Fibroblast of pulmonary artery (primary cell): ENCODE measurements at regions not wholly inside any gene's neighbourhood (a gene's known extent, or its start where the extent isn't known, plus 50 kb on each side); places are given as distances from the start of the nearest gene placed in this dataset.

Source experiments
- DNase-seq: peaks from one replicate; pipeline ENCODE4 v3.0.0-alpha.2; 2010; ENCODE audit warnings: low read depth
- H3K4me3 ChIP-seq: replicated peaks from 2 replicates; pipeline ENCODE4 v1.5.1; 2011; ENCODE audit warnings: low read depth, mild to moderate bottlenecking, control low read depth, low read length, moderate library complexity
- TF ChIP-seq, protein P1 (sequence below): IDR thresholded peaks from 2 replicates; pipeline ENCODE4 v1.5.1; 2011; ENCODE audit warnings: mild to moderate bottlenecking, control low read depth, low read length, inconsistent platforms; ENCODE audit errors: missing control alignments

GRCh38 chr18:65288908-65289307, 461.9 kb upstream of the CDH7 start:
- no peak for DNase-seq
- TF ChIP-seq, protein P1, sequence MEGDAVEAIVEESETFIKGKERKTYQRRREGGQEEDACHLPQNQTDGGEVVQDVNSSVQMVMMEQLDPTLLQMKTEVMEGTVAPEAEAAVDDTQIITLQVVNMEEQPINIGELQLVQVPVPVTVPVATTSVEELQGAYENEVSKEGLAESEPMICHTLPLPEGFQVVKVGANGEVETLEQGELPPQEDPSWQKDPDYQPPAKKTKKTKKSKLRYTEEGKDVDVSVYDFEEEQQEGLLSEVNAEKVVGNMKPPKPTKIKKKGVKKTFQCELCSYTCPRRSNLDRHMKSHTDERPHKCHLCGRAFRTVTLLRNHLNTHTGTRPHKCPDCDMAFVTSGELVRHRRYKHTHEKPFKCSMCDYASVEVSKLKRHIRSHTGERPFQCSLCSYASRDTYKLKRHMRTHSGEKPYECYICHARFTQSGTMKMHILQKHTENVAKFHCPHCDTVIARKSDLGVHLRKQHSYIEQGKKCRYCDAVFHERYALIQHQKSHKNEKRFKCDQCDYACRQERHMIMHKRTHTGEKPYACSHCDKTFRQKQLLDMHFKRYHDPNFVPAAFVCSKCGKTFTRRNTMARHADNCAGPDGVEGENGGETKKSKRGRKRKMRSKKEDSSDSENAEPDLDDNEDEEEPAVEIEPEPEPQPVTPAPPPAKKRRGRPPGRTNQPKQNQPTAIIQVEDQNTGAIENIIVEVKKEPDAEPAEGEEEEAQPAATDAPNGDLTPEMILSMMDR = no peak
- H3K4me3 ChIP-seq = no peak overlapping the region

DNA sequence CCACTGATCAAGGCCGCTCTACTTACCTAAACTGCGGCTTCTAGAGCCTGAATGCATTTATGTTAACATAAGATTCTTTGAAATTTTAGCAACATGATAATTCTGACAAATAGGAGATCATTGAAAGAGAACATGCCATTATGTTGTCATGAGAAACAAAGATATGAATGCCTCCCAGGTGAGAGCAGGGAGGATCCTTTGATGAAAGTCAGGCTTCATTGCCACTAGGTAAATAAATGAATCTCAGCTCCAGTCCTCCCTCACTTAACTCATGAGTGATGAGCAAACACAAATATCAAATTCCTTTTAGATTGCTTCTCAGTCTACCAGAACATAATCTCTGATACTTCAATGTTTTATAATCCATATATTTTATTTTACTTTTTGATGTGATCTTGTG, 463.2 kb upstream of the CDH7 start:
- TF ChIP-seq, protein P1 = no peak
- H3K4me3 ChIP-seq = no peak overlapping the region
- no peak for DNase-seq

DNA sequence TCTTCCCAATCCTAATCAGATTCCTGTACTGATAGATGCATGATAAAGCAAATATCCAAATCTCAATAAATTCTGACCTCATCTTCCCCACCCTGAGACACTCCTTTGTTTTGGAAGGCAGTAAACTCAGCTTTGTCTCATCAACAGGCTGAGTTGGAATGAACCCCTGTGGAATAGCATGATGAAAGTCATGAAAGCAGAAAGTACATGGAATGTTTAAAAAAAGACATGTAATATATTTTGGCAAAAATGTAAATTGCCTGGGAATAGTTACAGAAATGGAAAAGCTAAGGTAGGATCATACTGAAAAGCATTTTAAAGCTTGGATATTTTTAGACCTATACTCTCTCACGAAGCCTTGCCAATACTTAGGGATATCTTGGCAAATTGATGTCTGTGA, 468.7 kb upstream of the CDH7 start:
- H3K4me3 ChIP-seq = no peak overlapping the region
- no peak for DNase-seq
- TF ChIP-seq, protein P1 = no peak

- H3K4me3 ChIP-seq = no peak overlapping the region
- TF ChIP-seq, protein P1 = no peak
- no peak for DNase-seq
Measured at GRCh38 chr18:65279668-65280305, 471.0 kb upstream of the CDH7 start.

GRCh38 chr18:65278939-65279667, 471.7 kb upstream of the CDH7 start:
- TF ChIP-seq, protein P1 = no peak
- no peak for DNase-seq
- H3K4me3 ChIP-seq = no peak overlapping the region

GRCh38 chr18:65269375-65269774, 481.4 kb upstream of the CDH7 start:
- TF ChIP-seq, protein P1 = no peak
- H3K4me3 ChIP-seq = no peak overlapping the region
- DNase-seq = no peak
